ENCODE measurements at regions not wholly inside any gene's neighbourhood (a gene's known extent, or its start where the extent isn't known, plus 50 kb on each side); places are given as distances from the start of the nearest gene placed in this dataset.

DNA sequence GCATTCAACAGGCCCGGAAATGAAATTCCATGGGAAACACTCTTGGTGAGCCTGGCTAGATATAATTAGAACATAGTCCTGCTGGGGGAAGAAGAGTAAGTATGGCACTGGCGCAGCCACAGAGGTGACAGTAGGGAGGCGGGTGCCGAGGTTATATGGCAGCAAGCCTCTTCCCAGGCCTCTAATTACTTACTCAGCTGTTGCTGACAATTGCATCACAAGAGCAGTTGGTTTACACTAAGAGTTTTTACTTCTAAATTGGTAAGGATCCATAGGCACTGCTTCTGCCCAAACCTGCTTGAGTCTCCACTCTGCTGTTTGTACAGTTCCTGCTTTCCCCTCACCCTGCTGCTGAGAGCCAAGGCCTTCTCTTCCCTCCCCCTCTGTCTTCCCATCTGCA lies 93.3 kb upstream of the DUSP5 start (continued):
- no peak for TF ChIP-seq SMAD2 (IDR thresholded peaks at IDR 0.05; ENCODE audit: low read depth, low read length)
- no peak for TF ChIP-seq SOX6 (IDR thresholded peaks at IDR 0.05)

GRCh38 chr10:110404825-110405224 lies 92.9 kb upstream of the DUSP5 start:
- ATAC-seq, result no peak
- CTCF ChIA-PET (ENCODE audit: low intra/inter-chr PET ratio), result no interaction called here

More at GRCh38 chr10:110404825-110405224, 92.9 kb upstream of the DUSP5 start:
- Histone ChIP-seq H3K79me2 (ENCODE audit: control insufficient read depth, insufficient read depth, low read length) (no peaks in the 10 kb centered on the region), H3K36me3 (ENCODE audit: control insufficient read depth, insufficient read depth, low read length) (no peaks in the 10 kb centered on the region), H3K4me1 (replicated peaks in 1 of 2; ENCODE audit: control insufficient read depth in 2 of 2, insufficient read depth in 2 of 2, low read length in 2 of 2) (peaks cover 0 to 9% of the 10 kb centered on the region in 2 experiments; a peak in 3 of 5 replicates), H3K9me3 (replicated peaks; ENCODE audit: control insufficient read depth, insufficient read depth, low read depth, low read length) (no peaks in the 10 kb centered on the region), H3K9ac (ENCODE audit: insufficient read depth in 1 of 2, low read depth in 2 of 2, low read length in 2 of 2) (no peak overlapping the region), H3K9me1 (ENCODE audit: control insufficient read depth, insufficient read depth, low read length) (no peaks in the 10 kb centered on the region), H3K27ac (ENCODE audit: extremely low read depth, low read depth, low read length) (no peak overlapping the region), H3K27me3 (ENCODE audit: control insufficient read depth in 2 of 2, insufficient read depth in 2 of 2, low read length in 2 of 2) (peaks cover 0 to 5% of the 10 kb centered on the region in 2 experiments; a peak in 2 of 5 replicates), H3K4me2 (ENCODE audit: insufficient read depth, low read length) (no peak overlapping the region), H3K4me3 (no peak overlapping the region), H2AFZ (ENCODE audit: low read depth, low read length) (no peak overlapping the region), H4K20me1 (replicated peaks; ENCODE audit: control insufficient read depth, insufficient read depth, low read length) (no peaks in the 10 kb centered on the region)
- no TSS peak for BruUV-seq (replicated peaks)
- intact Hi-C loops (cut with micrococcal nuclease) (no loop called here), in situ Hi-C loops (cut with MboI) (no loop called here)
- POLR2A ChIA-PET, result interaction anchor here (0.8 kb wide), 1 partner anchor 13 kb away, joined by 4 read pairs; no protein-coding TSS in a partner anchor
- TF ChIP-seq TGIF2 (CRISPR knock-in tag; IDR thresholded peaks at IDR 0.05) (no peak), FOXK1 (CRISPR knock-in tag; IDR thresholded peaks at IDR 0.05; ENCODE audit: borderline replicate concordance) (no peak), PHTF2 (CRISPR knock-in tag; IDR thresholded peaks at IDR 0.05) (no peak), L3MBTL2 (IDR thresholded peaks at IDR 0.05) (0 out of 2 replicates have a peak, but pooled peaks have one; percentile 17), COPS2 (conservative IDR thresholded peaks at IDR 0.05) (no peak), ZNF175 (CRISPR knock-in tag; IDR thresholded peaks at IDR 0.05; ENCODE audit: low read depth) (peak; percentile 73; the same call in 1 of the 2 replicates), ID3 (CRISPR knock-in tag; IDR thresholded peaks at IDR 0.05) (no peak), ID3 (tag; IDR thresholded peaks at IDR 0.05) (no peak), MED1 (CRISPR knock-in tag; IDR thresholded peaks at IDR 0.05; ENCODE audit: borderline replicate concordance) (no peak)
- no peak for FAIRE-seq
- 23% methylated on average over 7 of the region's 8 CpGs for WGBS (ENCODE audit: insufficient coverage, low coverage, missing lambda C conversion rate)
- no peak for DNase-seq (ENCODE audit: extremely low read depth in 1 of 4, low spot score in 3 of 4)

All from K562 (cell line).